GM13977 (cell line): ENCODE measurements at regions not wholly inside any gene's neighbourhood (a gene's known extent, or its start where the extent isn't known, plus 50 kb on each side); places are given as distances from the start of the nearest gene placed in this dataset.

Source experiments
- DNase-seq: peaks from one replicate; pipeline ENCODE4 v3.0.0; 2012; ENCODE audit warnings: low spot score
- CTCF ChIP-seq: IDR thresholded peaks from 2 replicates; pipeline ENCODE4 v1.5.1; 2012; ENCODE audit warnings: mild to moderate bottlenecking, control low read depth; ENCODE audit not compliant: insufficient read depth; ENCODE audit errors: extremely low read depth, missing control alignments
- in situ Hi-C: fragments of 300-500 bp; cut with MboI; formaldehyde crosslinking; loops from one replicate; pipeline ENCODE4 v1.12.0; 2022; ENCODE audit warnings: low sequenced_read_pairs, low pct_unique_long_range_greater_than_20kb, mixed read lengths, inconsistent platforms; ENCODE audit not compliant: unreplicated experiment

DNA sequence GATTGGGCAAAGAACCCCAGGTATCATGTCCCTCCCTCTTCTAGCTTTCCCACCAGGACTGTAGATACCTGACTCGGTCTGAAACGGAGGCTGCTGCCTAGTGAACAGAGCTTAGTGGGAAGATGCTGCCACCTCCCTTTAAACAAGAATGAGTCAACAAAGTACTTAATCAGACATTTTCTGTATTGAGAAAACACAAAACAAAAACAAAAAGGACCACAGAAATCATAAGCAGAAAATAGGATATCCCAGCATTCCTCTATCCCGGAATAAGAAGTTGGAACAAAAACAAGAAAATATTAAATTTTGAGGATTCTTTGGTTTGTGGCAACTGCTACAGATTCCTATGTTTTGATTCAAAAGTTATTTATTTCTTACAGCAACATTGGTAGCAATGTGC lies 51.7 kb upstream of the COL8A1 start:
- DNase-seq, result no peak
- in situ Hi-C loops, result no loop called here
- TF ChIP-seq CTCF, result no peak

GRCh38 chr3:99579965-99580364 lies 58.4 kb upstream of the COL8A1 start:
- TF ChIP-seq CTCF, result no peak
- in situ Hi-C loops, result no loop called here
- DNase-seq, result peak; percentile 10

DNA sequence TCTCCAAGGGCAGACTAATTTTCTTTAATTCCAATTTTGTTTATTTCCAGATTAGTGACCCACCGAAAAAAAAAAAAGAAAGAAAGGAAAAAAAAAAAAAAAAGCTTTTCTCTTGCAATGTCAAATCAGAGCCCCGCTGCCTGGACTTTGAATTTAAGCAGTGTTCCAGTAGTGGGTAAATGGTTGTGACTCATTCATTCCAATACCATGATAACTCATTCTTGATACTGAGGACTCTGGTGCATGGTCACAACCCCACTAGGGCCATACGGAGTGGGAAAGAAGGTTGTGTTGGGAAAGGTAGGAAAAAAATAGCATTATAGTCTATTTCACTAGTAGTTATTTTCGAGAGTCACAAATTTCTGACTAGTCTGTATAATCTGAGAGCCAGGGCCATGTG lies 59.1 kb upstream of the COL8A1 start:
- in situ Hi-C loops, result no loop called here
- TF ChIP-seq CTCF, result no peak

GRCh38 chr3:99578339-99578970 lies 59.9 kb upstream of the COL8A1 start:
- in situ Hi-C loops, result no loop called here
- DNase-seq, result no peak
- TF ChIP-seq CTCF, result no peak

More for the DNA sequence above, 59.1 kb upstream of the COL8A1 start:
- DNase-seq, result no peak

- no peak for DNase-seq
- in situ Hi-C loops, result no loop called here
Measured at GRCh38 chr3:99576904-99577559, 61.4 kb upstream of the COL8A1 start.

GRCh38 chr3:99575683-99576082 lies 62.7 kb upstream of the COL8A1 start:
- no peak for TF ChIP-seq CTCF
- in situ Hi-C loops, result no loop called here
- no peak for DNase-seq

More at GRCh38 chr3:99576904-99577559, 61.4 kb upstream of the COL8A1 start:
- no peak for TF ChIP-seq CTCF
